H4 (cell line): ENCODE measurements at regions not wholly inside any gene's neighbourhood (a gene's known extent, or its start where the extent isn't known, plus 50 kb on each side); places are given as distances from the start of the nearest gene placed in this dataset.
"Not testable (repeated sequence)": the region's sequence is repeated elsewhere in the genome, so short reads cannot be mapped to it uniquely, and the experiment has no call there.

Source experiments
- DNase-seq: peaks from one replicate; pipeline ENCODE4 v3.0.0-alpha.2; 2015; ENCODE audit warnings: low spot score

- no peak for DNase-seq
Observed at GRCh38 chr9:82789155-82789824, 273.7 kb downstream of the RASEF start.

- DNase-seq: no peak
Observed at GRCh38 chr9:82790875-82791274, 272.1 kb downstream of the RASEF start.

GRCh38 chr9:82791692-82792091 is 271.2 kb downstream of the RASEF start:
- DNase-seq: no peak

- DNase-seq: no peak
Observed at GRCh38 chr9:82797534-82797933, 265.4 kb downstream of the RASEF start.

- peak; percentile 89 for DNase-seq
Observed at GRCh38 chr9:82799286-82799685, 263.7 kb downstream of the RASEF start.

GRCh38 chr9:82805027-82805426 is 257.9 kb downstream of the RASEF start:
- no peak for DNase-seq

GRCh38 chr9:82808478-82808877 is 254.5 kb downstream of the RASEF start:
- no peak for DNase-seq

- peak; percentile 81 for DNase-seq
Observed at GRCh38 chr9:82810915-82811314, 252.0 kb downstream of the RASEF start.

- no peak for DNase-seq
Observed at GRCh38 chr9:82819260-82819659, 243.7 kb downstream of the RASEF start.

- no peak for DNase-seq
Observed at GRCh38 chr9:82820186-82820585, 242.8 kb downstream of the RASEF start.

GRCh38 chr9:82829818-82830217 is 233.1 kb downstream of the RASEF start:
- no peak for DNase-seq

- DNase-seq: no peak
Observed at GRCh38 chr9:82865524-82865923, 197.4 kb downstream of the RASEF start.

- DNase-seq: no peak
Observed at GRCh38 chr9:82880336-82881050, 182.4 kb downstream of the RASEF start.

GRCh38 chr9:82882138-82882537 is 180.8 kb downstream of the RASEF start:
- DNase-seq: no peak

- DNase-seq: no peak
Observed at GRCh38 chr9:82882748-82883147, 180.2 kb downstream of the RASEF start.

GRCh38 chr9:82883436-82883835 is 179.5 kb downstream of the RASEF start:
- no peak for DNase-seq

GRCh38 chr9:82883974-82884373 is 179.0 kb downstream of the RASEF start:
- DNase-seq: not testable (repeated sequence)

GRCh38 chr9:82890401-82890800 is 172.5 kb downstream of the RASEF start:
- DNase-seq: no peak

GRCh38 chr9:82890865-82891264 is 172.1 kb downstream of the RASEF start:
- DNase-seq: no peak

GRCh38 chr9:82891321-82891720 is 171.6 kb downstream of the RASEF start:
- DNase-seq: no peak

- no peak for DNase-seq
Observed at GRCh38 chr9:82893549-82893948, 169.4 kb downstream of the RASEF start.

GRCh38 chr9:82894548-82894947 is 168.4 kb downstream of the RASEF start:
- DNase-seq: no peak

GRCh38 chr9:82894961-82895821 is 167.8 kb downstream of the RASEF start:
- no peak for DNase-seq
